ENCODE measurements at regions not wholly inside any gene's neighbourhood (a gene's known extent, or its start where the extent isn't known, plus 50 kb on each side); places are given as distances from the start of the nearest gene placed in this dataset.

- POLR2A ChIA-PET: no interaction called here
- TF ChIP-seq, protein P1, sequence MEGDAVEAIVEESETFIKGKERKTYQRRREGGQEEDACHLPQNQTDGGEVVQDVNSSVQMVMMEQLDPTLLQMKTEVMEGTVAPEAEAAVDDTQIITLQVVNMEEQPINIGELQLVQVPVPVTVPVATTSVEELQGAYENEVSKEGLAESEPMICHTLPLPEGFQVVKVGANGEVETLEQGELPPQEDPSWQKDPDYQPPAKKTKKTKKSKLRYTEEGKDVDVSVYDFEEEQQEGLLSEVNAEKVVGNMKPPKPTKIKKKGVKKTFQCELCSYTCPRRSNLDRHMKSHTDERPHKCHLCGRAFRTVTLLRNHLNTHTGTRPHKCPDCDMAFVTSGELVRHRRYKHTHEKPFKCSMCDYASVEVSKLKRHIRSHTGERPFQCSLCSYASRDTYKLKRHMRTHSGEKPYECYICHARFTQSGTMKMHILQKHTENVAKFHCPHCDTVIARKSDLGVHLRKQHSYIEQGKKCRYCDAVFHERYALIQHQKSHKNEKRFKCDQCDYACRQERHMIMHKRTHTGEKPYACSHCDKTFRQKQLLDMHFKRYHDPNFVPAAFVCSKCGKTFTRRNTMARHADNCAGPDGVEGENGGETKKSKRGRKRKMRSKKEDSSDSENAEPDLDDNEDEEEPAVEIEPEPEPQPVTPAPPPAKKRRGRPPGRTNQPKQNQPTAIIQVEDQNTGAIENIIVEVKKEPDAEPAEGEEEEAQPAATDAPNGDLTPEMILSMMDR (IDR thresholded peaks at IDR 0.05; ENCODE audit: insufficient read depth, low read depth, low read length): no peak
- DNase-seq (ENCODE audit: low read depth): no peak
- CTCF ChIA-PET: interaction anchor here (0.8 kb wide), 1 partner anchor 255 kb away, joined by 3 read pairs; no protein-coding TSS in a partner anchor
- Histone ChIP-seq H3K4me3 (ENCODE audit: low read depth, low read length) (no peak overlapping the region), H3K27me3 (ENCODE audit: control insufficient read depth, insufficient read depth, low read length) (no peaks in the 10 kb centered on the region), H3K36me3 (ENCODE audit: control insufficient read depth, insufficient read depth, low read length) (no peaks in the 10 kb centered on the region)
Observed at GRCh38 chr12:111057701-111058425, 137.5 kb upstream of the MYL2 start.

DNA sequence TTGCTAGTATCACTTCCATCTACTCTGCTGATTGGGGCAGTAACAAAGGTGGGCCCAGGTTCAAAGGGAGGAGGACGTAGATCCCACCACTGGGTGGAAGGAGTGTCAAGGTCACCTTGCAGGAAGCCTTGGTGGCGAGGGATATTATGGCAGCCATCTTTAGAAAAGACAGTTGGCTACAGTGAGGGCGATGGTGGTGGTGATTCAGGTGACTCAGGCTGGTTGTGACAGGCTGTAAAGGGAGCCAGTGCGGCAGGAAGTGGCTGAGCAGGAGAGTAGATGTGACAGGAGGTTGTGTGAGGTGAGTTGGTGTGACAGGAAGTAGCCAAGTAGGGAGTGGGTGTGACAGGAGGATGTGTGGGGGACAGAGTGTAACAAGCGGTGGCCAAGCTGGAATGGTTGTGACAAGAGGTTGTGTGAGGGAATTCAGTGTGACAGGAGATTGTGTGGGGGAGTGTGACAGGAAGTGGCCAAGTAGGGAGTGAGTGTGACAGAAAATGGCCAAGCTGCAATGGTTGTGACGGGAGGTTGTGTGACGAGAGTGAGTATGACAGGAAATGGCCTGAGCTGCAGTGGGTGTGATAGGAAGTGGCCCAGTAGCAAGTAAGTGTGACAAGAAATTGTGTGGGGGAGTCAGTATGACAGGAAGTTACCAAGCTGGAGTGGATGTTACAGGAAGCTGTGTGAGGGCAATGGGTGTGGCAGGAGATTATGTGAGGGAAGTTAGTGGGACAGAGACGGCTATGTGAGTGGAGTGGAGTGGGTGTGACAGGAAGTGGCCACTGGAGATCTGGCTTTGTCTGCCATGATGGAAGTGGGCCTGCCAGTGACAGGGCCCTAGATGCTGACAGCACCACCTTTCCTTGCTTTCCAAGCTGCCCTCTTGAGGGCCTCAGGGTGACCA, 136.5 kb upstream of the MYL2 start:
- Histone ChIP-seq H3K4me3 (ENCODE audit: low read depth, low read length) (no peak overlapping the region), H3K36me3 (ENCODE audit: control insufficient read depth, insufficient read depth, low read length) (no peaks in the 10 kb centered on the region), H3K27me3 (ENCODE audit: control insufficient read depth, insufficient read depth, low read length) (no peaks in the 10 kb centered on the region)
- ChIA-PET CTCF (no interaction called here), POLR2A (no interaction called here)
- no peak for DNase-seq (ENCODE audit: low read depth)
- TF ChIP-seq, protein P1 (IDR thresholded peaks at IDR 0.05; ENCODE audit: insufficient read depth, low read depth, low read length): no peak

DNA sequence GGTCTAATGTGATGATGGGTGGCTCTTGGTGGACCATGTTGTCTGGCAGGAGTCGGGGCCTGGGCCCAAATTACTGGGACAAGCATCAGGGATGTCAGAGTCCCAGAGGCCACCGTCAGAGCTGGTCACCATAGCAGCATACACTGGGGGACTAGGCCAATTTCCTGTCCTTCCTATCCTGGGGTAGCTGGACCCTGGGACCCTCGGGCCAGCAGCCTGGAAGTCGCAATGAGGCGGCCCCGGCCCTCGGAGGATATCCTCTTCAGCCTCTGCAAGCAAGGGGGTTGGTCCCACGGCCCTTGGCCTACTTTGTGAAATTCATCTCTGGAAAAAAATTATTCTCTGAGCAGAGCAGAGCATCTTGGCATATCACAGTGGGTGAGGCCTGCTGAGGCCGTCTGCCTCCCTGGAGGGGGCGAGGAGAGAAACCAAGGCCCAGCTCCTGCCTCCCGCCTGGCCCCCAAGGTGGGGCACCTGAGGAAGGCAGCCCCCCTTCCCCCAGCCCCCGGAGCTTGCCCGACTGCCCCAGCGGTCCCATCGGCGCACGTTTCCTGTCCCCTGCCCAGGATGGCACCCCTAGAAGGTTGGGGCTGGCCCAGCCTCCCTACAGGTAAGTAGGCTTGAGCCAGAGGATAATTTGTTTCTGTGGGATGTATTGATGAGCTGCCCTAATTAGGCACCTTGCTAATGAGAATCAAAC, 135.0 kb upstream of the MYL2 start:
- Histone ChIP-seq H3K4me3 (ENCODE audit: low read depth, low read length) (no peak overlapping the region), H3K36me3 (ENCODE audit: control insufficient read depth, insufficient read depth, low read length) (no peaks in the 10 kb centered on the region), H3K27me3 (ENCODE audit: control insufficient read depth, insufficient read depth, low read length) (no peaks in the 10 kb centered on the region)
- ChIA-PET POLR2A (no interaction called here), CTCF (interaction anchor here (1.3 kb wide), 1 partner anchor 12 kb away, joined by 3 read pairs; no protein-coding TSS in a partner anchor)
- TF ChIP-seq, protein P1 (IDR thresholded peaks at IDR 0.05; ENCODE audit: insufficient read depth, low read depth, low read length): no peak
- DNase-seq (ENCODE audit: low read depth): no peak

- TF ChIP-seq, protein P1 (IDR thresholded peaks at IDR 0.05; ENCODE audit: insufficient read depth, low read depth, low read length): no peak
- no peak for DNase-seq (ENCODE audit: low read depth)
- ChIA-PET POLR2A (no interaction called here), CTCF (no interaction called here)
- no peaks in the 10 kb centered on the region for H3K27me3 ChIP-seq (ENCODE audit: control insufficient read depth, insufficient read depth, low read length)
- no peaks in the 10 kb centered on the region for H3K36me3 ChIP-seq (ENCODE audit: control insufficient read depth, insufficient read depth, low read length)
- no peak overlapping the region for H3K4me3 ChIP-seq (ENCODE audit: low read depth, low read length)
Observed at GRCh38 chr12:111048991-111049390, 128.6 kb upstream of the MYL2 start.

GRCh38 chr12:111046896-111047295, 126.5 kb upstream of the MYL2 start:
- H3K27me3 ChIP-seq (ENCODE audit: control insufficient read depth, insufficient read depth, low read length): no peaks in the 10 kb centered on the region
- H3K4me3 ChIP-seq (ENCODE audit: low read depth, low read length): no peak overlapping the region
- TF ChIP-seq, protein P1 (IDR thresholded peaks at IDR 0.05; ENCODE audit: insufficient read depth, low read depth, low read length): no peak
- CTCF ChIA-PET: no interaction called here
- no peak for DNase-seq (ENCODE audit: low read depth)
- POLR2A ChIA-PET: no interaction called here
- no peaks in the 10 kb centered on the region for H3K36me3 ChIP-seq (ENCODE audit: control insufficient read depth, insufficient read depth, low read length)
